Endothelial cell of umbilical vein (primary cell): ENCODE measurements at regions not wholly inside any gene's neighbourhood (a gene's known extent, or its start where the extent isn't known, plus 50 kb on each side); places are given as distances from the start of the nearest gene placed in this dataset.

ENCODE experiments used
- CTCF ChIP-seq, 2 donors: IDR thresholded peaks; 1 replicate in 1 of 2; 2 replicates in 1 of 2; pipeline ENCODE4 v1.5.1; 2011; ENCODE audit warnings: low read length in 2 of 2, mild to moderate bottlenecking in 2 of 2, moderate library complexity in 2 of 2, control low read depth in 1 of 2, inconsistent platforms in 1 of 2, low read depth in 1 of 2; ENCODE audit not compliant: insufficient read depth in 1 of 2; ENCODE audit errors: extremely low read depth in 1 of 2
- EZH2 ChIP-seq: IDR thresholded peaks from 2 replicates; pipeline ENCODE4 v1.6.1; 2012; ENCODE audit warnings: borderline replicate concordance, low read depth, mild to moderate bottlenecking, moderate library complexity, low read length, inconsistent platforms; ENCODE audit not compliant: severe bottlenecking
- POLR2A ChIP-seq: IDR thresholded peaks from 2 replicates; pipeline ENCODE4 v1.6.1; 2012; ENCODE audit warnings: low read depth, mild to moderate bottlenecking, control low read depth, low read length
- POLR2AphosphoS5 ChIP-seq: IDR thresholded peaks from 2 replicates; pipeline ENCODE4 v1.6.1; 2012; ENCODE audit warnings: low read depth, mild to moderate bottlenecking, control low read depth, low read length, moderate library complexity; ENCODE audit not compliant: insufficient read depth

GRCh38 chr13:44283600-44283999 is 90.0 kb upstream of the SERP2 start:
- TF ChIP-seq POLR2AphosphoS5, result no peak
- no peak for TF ChIP-seq POLR2A
- no peak for TF ChIP-seq CTCF (IDR thresholded peaks at IDR 0.05; ENCODE audit: extremely low read depth in 1 of 2, insufficient read depth in 1 of 2, low read depth in 1 of 2, low read length in 2 of 2)
- TF ChIP-seq EZH2, result no peak
